ENCODE measurements at regions not wholly inside any gene's neighbourhood (a gene's known extent, or its start where the extent isn't known, plus 50 kb on each side); places are given as distances from the start of the nearest gene placed in this dataset.

- DNase-seq (ENCODE audit: low spot score), result no peak
These were observed 605.2 kb downstream of the CCDC171 start for GRCh38 chr9:16158093-16158492.

- DNase-seq (ENCODE audit: low spot score), result no peak
These were observed 608.6 kb downstream of the CCDC171 start for GRCh38 chr9:16161483-16161882.

GRCh38 chr9:16170119-16170518 is 617.3 kb downstream of the CCDC171 start:
- no peak for DNase-seq (ENCODE audit: low spot score)

GRCh38 chr9:16171911-16172310 is 619.1 kb downstream of the CCDC171 start:
- DNase-seq (ENCODE audit: low spot score), result no peak

GRCh38 chr9:16172796-16173195 is 620.0 kb downstream of the CCDC171 start:
- no peak for DNase-seq (ENCODE audit: low spot score)

- DNase-seq (ENCODE audit: low spot score), result no peak
These were observed 622.1 kb downstream of the CCDC171 start for GRCh38 chr9:16174915-16175314.

GRCh38 chr9:16175461-16175860 is 622.6 kb downstream of the CCDC171 start:
- no peak for DNase-seq (ENCODE audit: low spot score)

GRCh38 chr9:16178294-16178693 is 625.5 kb downstream of the CCDC171 start:
- no peak for DNase-seq (ENCODE audit: low spot score)

GRCh38 chr9:16179566-16179965 is 626.7 kb downstream of the CCDC171 start:
- DNase-seq (ENCODE audit: low spot score), result no peak

GRCh38 chr9:16180091-16180490 is 627.2 kb downstream of the CCDC171 start:
- no peak for DNase-seq (ENCODE audit: low spot score)

GRCh38 chr9:16180546-16180945 is 627.7 kb downstream of the CCDC171 start:
- DNase-seq (ENCODE audit: low spot score), result no peak

GRCh38 chr9:16181539-16181938 is 628.7 kb downstream of the CCDC171 start:
- no peak for DNase-seq (ENCODE audit: low spot score)

GRCh38 chr9:16182784-16183183 is 629.9 kb downstream of the CCDC171 start:
- no peak for DNase-seq (ENCODE audit: low spot score)

- DNase-seq (ENCODE audit: low spot score), result no peak
These were observed 632.3 kb downstream of the CCDC171 start for GRCh38 chr9:16184964-16185646.

- no peak for DNase-seq (ENCODE audit: low spot score)
These were observed 638.3 kb downstream of the CCDC171 start for GRCh38 chr9:16191191-16191590.

- DNase-seq (ENCODE audit: low spot score), result peak; percentile 22
These were observed 639.0 kb downstream of the CCDC171 start for GRCh38 chr9:16191691-16192402.

- DNase-seq (ENCODE audit: low spot score), result no peak
These were observed 639.7 kb downstream of the CCDC171 start for GRCh38 chr9:16192403-16193017.

- no peak for DNase-seq (ENCODE audit: low spot score)
These were observed 640.2 kb downstream of the CCDC171 start for GRCh38 chr9:16193066-16193465.

- no peak for DNase-seq (ENCODE audit: low spot score)
These were observed 643.4 kb downstream of the CCDC171 start for GRCh38 chr9:16196206-16196605.

- DNase-seq (ENCODE audit: low spot score), result no peak
These were observed 644.9 kb downstream of the CCDC171 start for GRCh38 chr9:16197578-16198370.

- no peak for DNase-seq (ENCODE audit: low spot score)
These were observed 646.2 kb downstream of the CCDC171 start for GRCh38 chr9:16198996-16199395.

GRCh38 chr9:16202221-16202620 is 649.4 kb downstream of the CCDC171 start:
- no peak for DNase-seq (ENCODE audit: low spot score)
